GM18951 (cell line): ENCODE measurements at regions not wholly inside any gene's neighbourhood (a gene's known extent, or its start where the extent isn't known, plus 50 kb on each side); places are given as distances from the start of the nearest gene placed in this dataset.

Experiments
- POLR2A ChIP-seq: IDR thresholded peaks from 4 replicates; pipeline ENCODE4 v1.6.1; 2011; ENCODE audit warnings: mild to moderate bottlenecking; ENCODE audit not compliant: insufficient read length, insufficient read depth; ENCODE audit errors: extremely low read depth
- in situ Hi-C: fragments of 300-500 bp; cut with MboI; formaldehyde crosslinking; loops from one replicate; pipeline ENCODE4 v1.12.0; 2022; ENCODE audit warnings: low sequenced_read_pairs, mixed read lengths, inconsistent platforms; ENCODE audit not compliant: unreplicated experiment

GRCh38 chr12:91998316-91998715 is 147.3 kb downstream of the BTG1 start:
- in situ Hi-C loops = no loop called here
- no peak for TF ChIP-seq POLR2A

DNA sequence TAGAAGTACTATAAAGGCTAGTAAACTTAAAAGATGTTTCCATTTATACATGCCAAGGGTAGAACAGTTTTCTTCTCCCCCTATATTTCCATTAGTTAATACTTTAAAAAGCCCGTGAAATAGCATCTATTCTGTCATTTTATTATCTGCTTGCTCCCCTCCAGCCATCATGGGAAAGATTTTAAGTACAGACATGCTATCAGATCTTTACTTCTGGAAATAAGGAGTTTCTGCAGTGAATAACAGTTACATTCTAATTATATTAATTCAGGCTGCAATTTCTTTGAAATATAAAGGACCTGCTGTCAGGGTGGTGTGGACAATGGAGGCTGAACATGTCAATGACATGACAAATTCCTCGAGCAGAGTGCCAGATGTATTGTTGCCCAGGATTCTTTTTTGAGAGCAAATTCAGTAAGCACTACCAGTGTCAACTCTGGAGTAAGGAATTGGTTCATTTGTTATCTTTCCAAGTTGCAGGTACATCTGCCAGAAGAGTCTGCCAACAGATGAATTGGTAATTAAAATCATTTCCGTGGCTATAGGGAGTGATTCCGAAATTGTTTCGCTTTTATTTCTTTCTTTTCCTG is 151.3 kb downstream of the BTG1 start:
- in situ Hi-C loops = no loop called here

GRCh38 chr12:91993287-91994017 is 152.2 kb downstream of the BTG1 start:
- in situ Hi-C loops = no loop called here
- no peak for TF ChIP-seq POLR2A

More for the DNA sequence above, 151.3 kb downstream of the BTG1 start:
- TF ChIP-seq POLR2A = no peak

DNA sequence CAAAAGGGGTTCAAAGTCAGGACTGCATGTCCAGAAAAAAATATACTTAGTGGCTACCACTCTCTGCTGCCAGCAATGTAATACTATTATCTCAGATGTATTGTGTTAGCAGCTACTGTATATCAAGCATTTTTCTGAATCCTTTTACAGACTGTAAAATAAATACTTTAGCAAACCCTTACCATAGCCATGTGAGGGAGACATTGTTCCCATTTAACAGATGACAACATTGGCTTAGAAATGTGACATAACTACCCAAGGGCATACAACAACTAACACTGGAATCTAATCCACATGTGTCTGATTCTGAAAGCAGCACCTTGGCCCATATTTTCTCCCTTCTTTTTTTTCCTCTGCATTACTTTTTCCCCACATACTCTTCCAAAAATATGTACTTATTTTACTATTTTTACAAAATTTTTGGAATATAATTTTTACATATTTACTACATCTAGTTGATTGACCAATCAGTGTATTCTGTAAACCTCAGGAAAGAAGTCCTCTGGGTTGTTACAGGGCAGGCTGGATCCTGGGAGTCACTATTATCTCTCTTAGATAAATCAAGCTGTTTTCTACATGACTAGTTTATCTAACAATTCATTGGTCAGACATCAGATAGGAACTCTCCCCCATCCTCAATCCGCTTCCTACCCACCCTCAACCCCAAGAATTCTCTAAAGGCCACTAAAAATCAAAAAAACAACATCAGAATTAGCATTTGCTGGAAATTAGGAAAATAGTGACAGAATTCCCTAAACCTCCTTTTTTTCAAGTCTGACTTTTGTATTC is 154.1 kb downstream of the BTG1 start:
- in situ Hi-C loops = no loop called here
- TF ChIP-seq POLR2A = no peak

- TF ChIP-seq POLR2A = no peak
- in situ Hi-C loops = no loop called here
Measured at GRCh38 chr12:91990525-91990924, 155.1 kb downstream of the BTG1 start.

DNA sequence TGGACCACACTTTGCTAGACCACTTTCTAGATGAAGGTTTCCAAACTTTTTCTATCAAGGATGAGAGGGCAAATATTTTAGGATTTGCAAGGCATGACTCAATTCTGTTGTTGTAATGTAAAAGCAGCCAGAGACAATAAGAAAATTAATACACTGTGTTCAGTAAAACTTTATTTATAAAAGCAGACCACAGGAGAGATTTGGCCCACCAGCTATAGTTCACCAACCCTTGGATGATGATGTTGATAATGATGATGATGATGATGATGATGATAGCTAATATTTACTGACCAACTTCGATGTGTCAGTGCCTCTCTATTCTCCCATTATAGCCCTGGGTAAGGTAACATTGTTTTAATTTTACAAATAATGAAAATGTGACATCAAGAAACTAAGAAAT is 156.5 kb downstream of the BTG1 start:
- TF ChIP-seq POLR2A = no peak
- in situ Hi-C loops = no loop called here

DNA sequence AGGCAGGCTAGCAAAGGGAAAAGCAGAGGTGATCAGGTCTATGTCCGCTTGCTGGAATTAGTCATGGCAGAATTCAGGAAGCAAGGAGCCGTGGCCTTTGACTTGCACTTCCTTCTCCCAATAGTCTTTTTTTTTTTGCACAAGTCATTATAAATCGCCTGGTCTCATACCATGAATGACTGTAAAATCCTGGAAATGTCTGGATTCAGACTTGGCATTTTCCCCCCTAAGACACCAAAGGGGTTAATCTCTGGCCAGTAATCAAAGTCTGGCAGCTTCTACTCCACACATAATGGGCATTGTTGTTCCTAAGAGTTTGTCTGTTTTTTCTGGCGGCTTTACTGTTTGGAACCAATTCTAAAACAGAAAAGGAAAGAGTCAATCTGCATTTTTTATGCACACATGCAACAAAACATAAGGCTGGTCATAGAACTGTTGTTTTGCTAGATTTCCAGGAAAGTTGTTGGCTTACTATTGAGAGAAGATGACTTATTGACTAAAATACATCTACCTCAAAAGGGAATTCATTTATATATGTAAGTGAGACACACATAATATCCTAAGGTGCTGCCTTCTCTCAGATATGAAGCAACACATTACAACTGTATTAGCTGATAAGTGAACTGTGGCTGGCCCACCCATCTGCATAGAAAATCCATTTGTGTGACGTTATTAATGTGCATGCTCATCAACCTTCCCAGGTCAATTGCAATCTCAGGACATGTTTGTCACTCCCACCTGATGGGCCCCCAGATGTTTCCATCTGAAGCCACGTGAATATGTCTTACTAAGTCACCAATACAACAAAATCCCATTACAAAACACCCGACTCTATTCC is 157.3 kb downstream of the BTG1 start:
- in situ Hi-C loops = no loop called here
- TF ChIP-seq POLR2A = no peak

GRCh38 chr12:91986084-91986483 is 159.6 kb downstream of the BTG1 start:
- in situ Hi-C loops = no loop called here
- TF ChIP-seq POLR2A = no peak

GRCh38 chr12:91985002-91985787 is 160.5 kb downstream of the BTG1 start:
- in situ Hi-C loops = no loop called here
- no peak for TF ChIP-seq POLR2A

- in situ Hi-C loops = no loop called here
- no peak for TF ChIP-seq POLR2A
Measured at GRCh38 chr12:91984556-91984955, 161.1 kb downstream of the BTG1 start.

DNA sequence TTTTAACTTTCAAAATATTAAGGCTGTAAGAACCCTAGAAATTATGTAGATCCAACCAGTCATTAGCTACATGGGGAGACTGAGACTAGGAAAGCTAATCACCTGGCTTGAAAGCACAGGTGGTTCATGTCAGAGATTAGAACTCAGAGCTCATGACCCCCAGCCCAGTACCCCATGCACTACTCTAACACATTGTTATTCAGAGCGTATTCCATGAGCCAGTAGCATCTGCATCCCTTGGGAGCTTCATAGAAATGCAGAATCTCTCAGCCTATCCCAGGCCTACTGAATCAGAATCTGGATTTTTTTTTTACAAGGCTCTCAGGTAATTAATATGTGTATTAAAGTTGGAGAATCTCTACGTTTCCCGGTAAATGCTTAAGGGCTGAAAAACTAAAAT is 161.7 kb downstream of the BTG1 start:
- no peak for TF ChIP-seq POLR2A

GRCh38 chr12:91982946-91983345 is 162.7 kb downstream of the BTG1 start:
- TF ChIP-seq POLR2A = no peak
- in situ Hi-C loops = no loop called here

More for the DNA sequence above, 161.7 kb downstream of the BTG1 start:
- in situ Hi-C loops = no loop called here

- in situ Hi-C loops = no loop called here
Measured at GRCh38 chr12:91980389-91980821, 165.2 kb downstream of the BTG1 start.

More at GRCh38 chr12:91980389-91980821, 165.2 kb downstream of the BTG1 start:
- no peak for TF ChIP-seq POLR2A
